HG03280 (cell line): ENCODE measurements at regions not wholly inside any gene's neighbourhood (a gene's known extent, or its start where the extent isn't known, plus 50 kb on each side); places are given as distances from the start of the nearest gene placed in this dataset.

ENCODE experiments used
- ATAC-seq: cut with Tn5 transposase; IDR thresholded peaks from one replicate; pipeline ENCODE4 v1.9.1; 2021; ENCODE audit warnings: mild to moderate bottlenecking, moderate library complexity; ENCODE audit not compliant: unreplicated experiment

GRCh38 chr3:152185891-152186630 lies 82.7 kb upstream of the MBNL1 start:
- no peak for ATAC-seq

- no peak for ATAC-seq
Observed at GRCh38 chr3:152190636-152191183, 78.0 kb upstream of the MBNL1 start.

- ATAC-seq: no peak
Observed at GRCh38 chr3:152192050-152192449, 76.7 kb upstream of the MBNL1 start.

GRCh38 chr3:152192936-152193672 lies 75.6 kb upstream of the MBNL1 start:
- no peak for ATAC-seq

GRCh38 chr3:152193673-152194267 lies 75.0 kb upstream of the MBNL1 start:
- ATAC-seq: peak; percentile 48

GRCh38 chr3:152195206-152195605 lies 73.5 kb upstream of the MBNL1 start:
- ATAC-seq: no peak

- peak; percentile 41 for ATAC-seq
Observed at GRCh38 chr3:152196782-152197181, 71.9 kb upstream of the MBNL1 start.

- no peak for ATAC-seq
Observed at GRCh38 chr3:152197451-152197850, 71.3 kb upstream of the MBNL1 start.

GRCh38 chr3:152197937-152198336 lies 70.8 kb upstream of the MBNL1 start:
- ATAC-seq: no peak

GRCh38 chr3:152198665-152199064 lies 70.1 kb upstream of the MBNL1 start:
- no peak for ATAC-seq

GRCh38 chr3:152199102-152199840 lies 69.5 kb upstream of the MBNL1 start:
- peak; percentile 33 for ATAC-seq

- ATAC-seq: peak; percentile 34
Observed at GRCh38 chr3:152200476-152201420, 68.0 kb upstream of the MBNL1 start.

- no peak for ATAC-seq
Observed at GRCh38 chr3:152202976-152203626, 65.6 kb upstream of the MBNL1 start.

- ATAC-seq: no peak
Observed at GRCh38 chr3:152203652-152204051, 65.1 kb upstream of the MBNL1 start.

GRCh38 chr3:152204218-152204617 lies 64.5 kb upstream of the MBNL1 start:
- no peak for ATAC-seq

GRCh38 chr3:152205097-152205593 lies 63.6 kb upstream of the MBNL1 start:
- ATAC-seq: no peak

- no peak for ATAC-seq
Observed at GRCh38 chr3:152206243-152206760, 62.4 kb upstream of the MBNL1 start.

- no peak for ATAC-seq
Observed at GRCh38 chr3:152208439-152208838, 60.3 kb upstream of the MBNL1 start.

- no peak for ATAC-seq
Observed at GRCh38 chr3:152209060-152209459, 59.7 kb upstream of the MBNL1 start.
